Ovary (tissue), 3 donors: ENCODE measurements at regions not wholly inside any gene's neighbourhood (a gene's known extent, or its start where the extent isn't known, plus 50 kb on each side); places are given as distances from the start of the nearest gene placed in this dataset.

ENCODE experiments used
- EP300 ChIP-seq: sonication (generic); formaldehyde crosslinking; IDR thresholded peaks from one replicate; pipeline ENCODE4 v1.6.1; 2017; ENCODE audit warnings: antibody characterized with exemption
- POLR2A ChIP-seq: fragments of 450-650 bp; IDR thresholded peaks from one replicate; pipeline ENCODE4 v1.6.1; 2017; ENCODE audit warnings: antibody characterized with exemption, mild to moderate bottlenecking, moderate library complexity
- TF ChIP-seq, protein P1 (sequence below), 3 donors: fragments of 450-650 bp in 2 of 3; fragments of 200-600 bp in 1 of 3; IDR thresholded peaks; one replicate each; pipeline versions ENCODE4 v1.5.1 to v1.8.0; 2016 to 2022; ENCODE audit warnings: antibody characterized with exemption in 3 of 3, mild to moderate bottlenecking in 1 of 3
- donor health status: DM: no; HTN: no; CAD: no.

DNA sequence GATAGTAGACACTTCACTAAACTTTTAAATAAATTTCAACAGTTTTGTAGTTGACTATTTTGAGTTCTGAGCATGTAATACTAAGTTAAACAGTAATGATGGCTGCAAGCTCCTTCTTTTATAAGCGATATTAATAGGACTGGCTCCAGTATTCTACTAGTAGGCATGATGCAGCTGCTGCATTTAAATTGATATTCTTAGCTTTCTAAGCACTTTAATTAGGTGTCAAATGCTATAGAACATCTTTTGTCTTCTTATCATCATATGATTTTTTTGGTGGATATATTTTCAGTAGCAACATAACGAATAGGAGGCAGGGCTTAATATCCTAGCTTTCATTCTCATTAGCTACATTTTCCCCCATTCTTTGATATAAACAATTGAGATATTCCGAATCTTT, 141.1 kb downstream of the FBXO4 start:
- no peak for TF ChIP-seq POLR2A
- TF ChIP-seq, protein P1, sequence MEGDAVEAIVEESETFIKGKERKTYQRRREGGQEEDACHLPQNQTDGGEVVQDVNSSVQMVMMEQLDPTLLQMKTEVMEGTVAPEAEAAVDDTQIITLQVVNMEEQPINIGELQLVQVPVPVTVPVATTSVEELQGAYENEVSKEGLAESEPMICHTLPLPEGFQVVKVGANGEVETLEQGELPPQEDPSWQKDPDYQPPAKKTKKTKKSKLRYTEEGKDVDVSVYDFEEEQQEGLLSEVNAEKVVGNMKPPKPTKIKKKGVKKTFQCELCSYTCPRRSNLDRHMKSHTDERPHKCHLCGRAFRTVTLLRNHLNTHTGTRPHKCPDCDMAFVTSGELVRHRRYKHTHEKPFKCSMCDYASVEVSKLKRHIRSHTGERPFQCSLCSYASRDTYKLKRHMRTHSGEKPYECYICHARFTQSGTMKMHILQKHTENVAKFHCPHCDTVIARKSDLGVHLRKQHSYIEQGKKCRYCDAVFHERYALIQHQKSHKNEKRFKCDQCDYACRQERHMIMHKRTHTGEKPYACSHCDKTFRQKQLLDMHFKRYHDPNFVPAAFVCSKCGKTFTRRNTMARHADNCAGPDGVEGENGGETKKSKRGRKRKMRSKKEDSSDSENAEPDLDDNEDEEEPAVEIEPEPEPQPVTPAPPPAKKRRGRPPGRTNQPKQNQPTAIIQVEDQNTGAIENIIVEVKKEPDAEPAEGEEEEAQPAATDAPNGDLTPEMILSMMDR (IDR thresholded peaks at IDR 0.05): no peak
- TF ChIP-seq EP300: no peak
